Upper lobe of right lung (tissue), 1 donor: ENCODE measurements at regions not wholly inside any gene's neighbourhood (a gene's known extent, or its start where the extent isn't known, plus 50 kb on each side); places are given as distances from the start of the nearest gene placed in this dataset.
A peak's percentile ranks its signal among the peaks of the same experiment; 100 is the strongest.

Experiments used
- ATAC-seq: fragments of 200-7000 bp; cut with Tn5 transposase; one replicate; pipeline ENCODE4 v1.9.1; 2020; ENCODE audit warnings: mild to moderate bottlenecking, moderate library complexity
- DNase-seq: peaks from one replicate; pipeline ENCODE4 v3.0.0-alpha.2; 2020
- H3K27ac ChIP-seq: fragments of 200-600 bp; one replicate; pipeline ENCODE4 v1.8.0; 2022
- H3K27me3 ChIP-seq: fragments of 200-600 bp; one replicate; pipeline ENCODE4 v1.8.0; 2022; ENCODE audit warnings: mild to moderate bottlenecking
- H3K36me3 ChIP-seq: fragments of 200-600 bp; one replicate; pipeline ENCODE4 v1.8.0; 2022
- H3K4me1 ChIP-seq: fragments of 200-600 bp; one replicate; pipeline ENCODE4 v1.8.0; 2022
- H3K4me3 ChIP-seq: fragments of 200-600 bp; one replicate; pipeline ENCODE4 v1.8.0; 2022; ENCODE audit warnings: mild to moderate bottlenecking
- H3K9me3 ChIP-seq: fragments of 200-600 bp; one replicate; pipeline ENCODE4 v1.8.0; 2022
- intact Hi-C: fragments of 100-400 bp; cut with DNase I; formaldehyde crosslinking; loops from one replicate; pipeline ENCODE4 v1.11.0; 2022
- TF ChIP-seq, protein P1 (sequence below): fragments of 200-600 bp; IDR thresholded peaks from one replicate; pipeline ENCODE4 v1.8.0; 2022; ENCODE audit warnings: antibody characterized with exemption
- donor health status: DM: no; HTN: yes; CAD: no; lungs with severe emphysema.

DNA sequence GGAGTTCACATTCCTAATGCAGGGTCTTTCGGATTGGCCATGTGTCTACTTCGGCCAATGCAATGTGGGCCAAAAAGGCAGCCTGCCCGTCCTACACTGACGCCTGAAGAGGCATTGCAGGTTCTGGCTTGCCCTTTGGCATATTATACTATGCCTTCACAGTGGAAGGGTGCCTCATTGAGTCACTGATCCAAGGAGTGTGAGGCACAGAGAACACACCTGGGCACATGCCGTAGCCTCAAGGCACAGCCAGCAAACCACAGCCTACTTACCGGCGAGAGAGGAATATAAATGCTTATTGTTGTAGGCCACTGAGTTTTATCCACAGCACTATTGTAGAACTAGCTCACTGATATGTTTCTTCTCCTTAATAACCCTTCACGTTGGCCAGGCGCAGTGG is 409.6 kb downstream of the GADD45G start:
- Histone ChIP-seq H3K4me1 (no peaks in the 10 kb centered on the region), H3K27ac (no peak overlapping the region), H3K36me3 (no peaks in the 10 kb centered on the region), H3K4me3 (no peak overlapping the region), H3K9me3 (no peaks in the 10 kb centered on the region), H3K27me3 (no peaks in the 10 kb centered on the region)
- no peak for DNase-seq
- TF ChIP-seq, protein P1, sequence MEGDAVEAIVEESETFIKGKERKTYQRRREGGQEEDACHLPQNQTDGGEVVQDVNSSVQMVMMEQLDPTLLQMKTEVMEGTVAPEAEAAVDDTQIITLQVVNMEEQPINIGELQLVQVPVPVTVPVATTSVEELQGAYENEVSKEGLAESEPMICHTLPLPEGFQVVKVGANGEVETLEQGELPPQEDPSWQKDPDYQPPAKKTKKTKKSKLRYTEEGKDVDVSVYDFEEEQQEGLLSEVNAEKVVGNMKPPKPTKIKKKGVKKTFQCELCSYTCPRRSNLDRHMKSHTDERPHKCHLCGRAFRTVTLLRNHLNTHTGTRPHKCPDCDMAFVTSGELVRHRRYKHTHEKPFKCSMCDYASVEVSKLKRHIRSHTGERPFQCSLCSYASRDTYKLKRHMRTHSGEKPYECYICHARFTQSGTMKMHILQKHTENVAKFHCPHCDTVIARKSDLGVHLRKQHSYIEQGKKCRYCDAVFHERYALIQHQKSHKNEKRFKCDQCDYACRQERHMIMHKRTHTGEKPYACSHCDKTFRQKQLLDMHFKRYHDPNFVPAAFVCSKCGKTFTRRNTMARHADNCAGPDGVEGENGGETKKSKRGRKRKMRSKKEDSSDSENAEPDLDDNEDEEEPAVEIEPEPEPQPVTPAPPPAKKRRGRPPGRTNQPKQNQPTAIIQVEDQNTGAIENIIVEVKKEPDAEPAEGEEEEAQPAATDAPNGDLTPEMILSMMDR: no peak
- intact Hi-C loops: loop anchor here (10.0 kb wide), 1 partner anchor 60 kb away; no protein-coding TSS in a partner anchor
- ATAC-seq: no peak

DNA sequence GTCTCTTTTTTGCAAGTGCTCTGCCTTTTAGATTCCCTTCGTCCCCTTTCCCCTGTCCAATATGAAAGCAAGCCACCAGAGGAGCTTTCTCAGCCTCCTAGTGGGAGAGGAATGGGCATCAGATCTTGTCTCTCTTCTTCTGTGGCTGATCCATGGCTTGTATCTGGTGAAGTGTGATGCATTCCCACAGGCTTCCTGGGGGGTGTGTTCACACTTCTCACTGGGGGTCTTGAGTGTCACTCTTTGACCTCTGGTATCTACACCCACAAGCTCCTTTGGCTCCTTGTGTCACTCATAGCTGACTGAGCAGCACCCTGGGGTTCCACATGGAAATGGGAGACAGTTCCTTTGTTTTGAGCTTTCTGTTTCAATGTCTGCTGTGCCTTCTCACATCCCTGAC is 411.5 kb downstream of the GADD45G start:
- H3K27me3 ChIP-seq: no peaks in the 10 kb centered on the region
- DNase-seq (no peak), ATAC-seq (no peak)
- H3K36me3 ChIP-seq: no peaks in the 10 kb centered on the region
- intact Hi-C loops: loop anchor here (10.0 kb wide), 1 partner anchor 59 kb away; no protein-coding TSS in a partner anchor
- H3K9me3 ChIP-seq: no peaks in the 10 kb centered on the region
- no peaks in the 10 kb centered on the region for H3K4me1 ChIP-seq
- TF ChIP-seq, protein P1: no peak
- no peak overlapping the region for H3K4me3 ChIP-seq
- H3K27ac ChIP-seq: no peak overlapping the region

DNA sequence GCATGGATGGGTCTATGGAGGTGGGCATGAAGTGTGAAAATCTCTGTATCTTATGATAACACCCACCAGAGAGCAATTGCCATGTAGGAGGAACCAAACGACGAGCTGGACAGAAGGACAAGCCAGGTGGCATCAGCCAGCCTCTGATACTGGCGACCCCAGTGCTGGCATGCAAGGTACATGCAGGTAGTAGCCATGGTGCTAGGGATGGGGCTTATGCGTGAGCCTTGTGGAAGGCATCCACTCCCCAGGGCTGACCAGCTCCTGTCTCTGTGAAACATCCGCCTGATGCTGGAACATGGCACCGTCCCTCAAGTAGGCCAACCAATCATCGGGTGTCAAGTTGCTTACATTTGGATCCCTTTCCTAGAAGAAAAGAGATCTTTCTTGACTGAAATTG is 412.9 kb downstream of the GADD45G start:
- no peak for ATAC-seq
- TF ChIP-seq, protein P1: no peak
- intact Hi-C loops: loop anchor here (10.0 kb wide), 1 partner anchor 57 kb away; no protein-coding TSS in a partner anchor
- DNase-seq: no peak
- Histone ChIP-seq H3K9me3 (no peaks in the 10 kb centered on the region), H3K36me3 (no peaks in the 10 kb centered on the region), H3K4me1 (no peaks in the 10 kb centered on the region), H3K27me3 (no peaks in the 10 kb centered on the region), H3K27ac (no peak overlapping the region), H3K4me3 (no peak overlapping the region)

DNA sequence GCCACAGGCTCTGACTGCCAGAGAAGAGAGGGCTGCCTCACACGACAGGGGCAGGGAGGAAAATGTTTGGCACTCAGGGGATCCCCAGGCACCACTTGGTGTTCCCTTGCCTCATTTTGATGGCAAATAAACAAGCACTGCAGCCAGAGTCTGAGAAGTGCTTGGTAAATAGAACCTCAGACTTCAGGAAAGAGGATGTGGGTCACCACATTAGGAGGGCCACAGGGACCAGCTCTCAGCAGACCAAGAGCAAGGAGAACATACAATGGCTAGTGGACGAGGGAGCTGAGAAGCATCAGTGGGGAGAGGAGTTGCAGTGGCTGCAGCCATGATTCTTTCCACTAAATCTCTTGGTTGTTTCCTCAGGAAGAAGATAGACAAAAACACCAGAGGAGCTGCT is 413.9 kb downstream of the GADD45G start:
- no peak for DNase-seq
- no peaks in the 10 kb centered on the region for H3K36me3 ChIP-seq
- intact Hi-C loops: loop anchor here (10.0 kb wide), 1 partner anchor 56 kb away; no protein-coding TSS in a partner anchor

DNA sequence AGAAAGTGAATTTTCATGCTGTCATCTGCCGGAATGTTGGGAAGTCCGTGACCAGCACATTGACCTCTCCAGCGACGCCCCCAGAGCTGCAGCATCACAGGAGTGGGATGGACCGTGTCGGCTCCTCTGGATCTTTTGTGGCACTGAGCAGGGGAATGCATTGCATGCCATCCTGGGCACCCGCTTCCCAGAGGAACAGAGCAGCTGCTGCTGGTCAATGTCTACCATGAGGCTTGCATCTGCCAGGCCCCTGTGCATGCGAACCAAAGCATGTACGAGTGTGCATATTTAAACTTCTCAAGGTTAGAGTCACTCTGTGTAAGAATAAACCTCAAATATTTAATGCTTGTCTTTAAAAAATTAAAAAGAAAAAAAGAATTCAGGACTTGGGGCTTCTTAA is 414.8 kb downstream of the GADD45G start:
- Histone ChIP-seq H3K4me3 (no peak overlapping the region), H3K27me3 (no peaks in the 10 kb centered on the region), H3K9me3 (no peaks in the 10 kb centered on the region), H3K36me3 (no peaks in the 10 kb centered on the region), H3K4me1 (no peaks in the 10 kb centered on the region), H3K27ac (no peak overlapping the region)
- DNase-seq: no peak
- TF ChIP-seq, protein P1: no peak
- intact Hi-C loops: loop anchor here (10.0 kb wide), 1 partner anchor 55 kb away; no protein-coding TSS in a partner anchor
- no peak for ATAC-seq

More for the DNA sequence above, 413.9 kb downstream of the GADD45G start:
- no peak overlapping the region for H3K4me3 ChIP-seq
- TF ChIP-seq, protein P1: no peak
- H3K27ac ChIP-seq: no peak overlapping the region
- H3K4me1 ChIP-seq: no peaks in the 10 kb centered on the region
- no peaks in the 10 kb centered on the region for H3K27me3 ChIP-seq
- peak; percentile 54 for ATAC-seq
- H3K9me3 ChIP-seq: no peaks in the 10 kb centered on the region
